HG02798 (cell line): ENCODE measurements at regions not wholly inside any gene's neighbourhood (a gene's known extent, or its start where the extent isn't known, plus 50 kb on each side); places are given as distances from the start of the nearest gene placed in this dataset.

ENCODE experiments used
- ATAC-seq: cut with Tn5 transposase; IDR thresholded peaks from one replicate; pipeline ENCODE4 v1.9.1; 2021; ENCODE audit warnings: mild to moderate bottlenecking; ENCODE audit not compliant: unreplicated experiment, poor library complexity

GRCh38 chr18:10201226-10201625 is 253.2 kb upstream of the APCDD1 start:
- no peak for ATAC-seq

GRCh38 chr18:10201659-10202058 is 252.8 kb upstream of the APCDD1 start:
- no peak for ATAC-seq

- ATAC-seq, result no peak
Measured at GRCh38 chr18:10202845-10203321, 251.6 kb upstream of the APCDD1 start.

DNA sequence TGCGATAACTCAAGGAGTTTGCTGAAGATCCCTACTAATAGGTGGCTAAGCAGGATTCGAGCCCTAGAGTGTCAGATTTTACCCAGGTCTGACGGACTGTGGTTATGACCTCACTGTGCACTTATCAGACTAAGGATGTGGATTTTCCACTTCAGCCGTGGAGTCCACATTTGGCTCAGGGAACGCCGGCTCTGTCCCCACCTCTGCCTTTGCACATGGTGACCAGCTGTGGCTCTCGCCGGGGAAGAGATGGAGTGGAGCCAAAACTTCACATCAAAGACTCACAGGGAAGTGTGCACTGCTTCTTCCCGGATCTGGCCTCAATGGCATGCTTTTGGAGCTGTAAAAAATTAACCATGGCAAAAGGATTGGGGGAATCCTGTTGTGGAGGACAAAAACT is 249.3 kb upstream of the APCDD1 start:
- no peak for ATAC-seq

DNA sequence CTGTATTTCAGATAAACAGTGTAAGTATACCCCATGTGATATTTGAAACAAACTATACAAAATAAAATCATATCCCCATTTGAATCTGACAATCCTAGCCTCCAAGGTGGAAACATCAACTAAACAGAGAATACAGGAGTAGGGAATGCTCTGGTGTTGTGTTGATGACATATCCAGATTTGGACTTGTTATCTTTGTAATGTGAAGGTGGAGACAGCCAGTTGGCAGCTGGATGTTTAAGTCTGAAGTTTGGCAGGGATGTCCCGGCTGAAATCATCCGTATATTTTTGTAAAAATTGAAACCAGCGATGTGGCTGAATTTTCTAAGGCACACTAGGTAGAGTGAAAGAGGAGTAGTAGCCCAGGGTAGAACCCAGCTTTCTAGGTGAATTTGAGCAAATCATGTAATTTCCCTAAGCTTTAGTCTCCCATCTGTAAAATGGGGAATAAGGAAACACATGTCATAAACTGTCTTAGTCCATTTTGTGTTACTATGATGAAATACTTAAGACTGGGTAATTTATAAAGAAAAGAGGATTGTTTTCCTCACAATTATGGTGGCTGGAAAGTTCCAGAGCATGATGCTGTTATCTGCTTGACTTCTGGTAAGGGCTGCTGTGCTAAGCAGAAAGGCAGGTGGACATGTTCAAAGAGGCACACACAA is 246.6 kb upstream of the APCDD1 start:
- ATAC-seq, result no peak

- no peak for ATAC-seq
Measured at GRCh38 chr18:10209302-10209701, 245.1 kb upstream of the APCDD1 start.

DNA sequence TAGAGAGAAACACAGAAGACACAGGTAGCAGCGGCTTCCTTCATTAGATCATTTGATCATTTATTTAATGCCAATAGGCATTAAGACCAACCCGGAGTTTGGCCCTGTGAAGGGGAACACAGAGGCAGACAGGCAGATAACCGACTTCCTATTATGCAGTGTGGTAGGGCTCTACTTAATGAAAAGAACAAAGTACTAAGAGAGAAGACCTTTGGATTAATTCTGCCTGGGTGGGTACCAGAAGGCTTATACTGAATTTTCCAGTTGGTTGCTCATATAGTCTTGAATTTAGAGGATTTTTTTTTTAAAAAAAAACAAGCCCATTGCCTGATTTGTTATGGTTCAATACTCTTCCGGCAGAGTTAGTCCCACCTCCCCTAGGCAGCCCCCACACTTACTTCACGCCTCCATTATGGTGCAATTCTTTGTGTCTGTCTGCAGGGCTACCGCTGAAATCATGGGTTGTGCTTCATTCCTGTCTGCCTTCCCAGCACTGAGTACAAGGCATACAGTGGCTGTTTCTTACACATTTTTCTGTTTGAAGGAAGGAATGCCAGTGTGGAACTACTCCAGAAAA is 244.3 kb upstream of the APCDD1 start:
- no peak for ATAC-seq

DNA sequence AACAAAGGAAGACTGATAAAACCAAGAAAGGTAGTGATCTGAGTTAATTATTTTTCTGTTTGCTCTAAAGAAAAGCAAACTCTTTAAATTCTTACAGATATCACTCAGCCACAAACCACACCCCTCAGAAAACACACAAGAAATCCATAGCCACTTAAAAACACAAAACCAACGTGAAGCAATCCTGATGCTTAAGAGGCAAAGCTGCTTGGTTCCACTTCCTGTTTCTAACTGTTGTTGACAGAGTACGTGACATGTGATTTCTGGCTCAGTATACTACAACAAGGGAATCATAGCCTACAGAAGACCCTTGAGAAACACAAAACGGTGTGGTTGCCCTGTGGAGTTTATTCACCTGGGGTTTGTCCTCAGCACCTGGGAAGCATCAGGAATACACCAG is 240.9 kb upstream of the APCDD1 start:
- ATAC-seq, result peak; percentile 62

GRCh38 chr18:10215446-10215845 is 239.0 kb upstream of the APCDD1 start:
- ATAC-seq, result no peak

DNA sequence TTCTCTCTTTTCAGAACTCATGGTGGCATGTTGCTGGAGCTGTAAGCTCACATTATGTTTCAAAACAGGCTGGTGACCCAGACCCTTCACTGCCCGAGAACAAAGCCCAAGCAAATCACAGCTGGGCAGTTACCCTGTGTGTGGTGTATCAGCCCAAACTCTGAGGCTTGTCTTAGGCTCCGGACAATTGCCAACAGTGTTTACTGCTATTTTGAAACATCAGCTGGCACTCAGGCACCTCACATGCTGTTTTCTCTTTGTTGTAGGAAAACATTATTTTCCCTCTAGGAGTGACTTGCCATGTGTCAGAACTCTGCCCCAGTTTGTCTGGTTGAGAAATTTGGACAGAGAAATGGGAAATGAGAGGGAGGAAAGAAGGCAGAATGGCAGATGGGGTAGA is 237.6 kb upstream of the APCDD1 start:
- no peak for ATAC-seq

GRCh38 chr18:10217211-10217610 is 237.2 kb upstream of the APCDD1 start:
- ATAC-seq, result no peak

DNA sequence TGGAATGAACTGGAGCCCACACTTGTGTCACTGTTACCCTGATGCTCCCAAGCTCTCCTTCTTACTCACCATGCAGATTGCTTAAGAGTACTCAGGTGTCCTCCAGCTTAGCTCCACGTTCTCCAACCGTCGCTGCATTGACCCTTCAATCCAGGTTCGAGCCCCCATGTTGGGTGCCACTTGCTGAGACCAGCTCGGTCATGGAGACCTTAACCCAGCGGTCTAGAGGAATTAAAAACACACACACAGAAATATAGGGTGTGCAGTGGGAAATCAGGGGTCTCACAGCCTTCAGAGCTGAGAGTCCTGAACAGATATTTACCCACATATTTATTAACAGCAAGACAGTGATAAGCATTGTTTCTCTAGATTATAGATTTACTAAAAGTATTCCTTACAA is 229.1 kb upstream of the APCDD1 start:
- ATAC-seq, result no peak

DNA sequence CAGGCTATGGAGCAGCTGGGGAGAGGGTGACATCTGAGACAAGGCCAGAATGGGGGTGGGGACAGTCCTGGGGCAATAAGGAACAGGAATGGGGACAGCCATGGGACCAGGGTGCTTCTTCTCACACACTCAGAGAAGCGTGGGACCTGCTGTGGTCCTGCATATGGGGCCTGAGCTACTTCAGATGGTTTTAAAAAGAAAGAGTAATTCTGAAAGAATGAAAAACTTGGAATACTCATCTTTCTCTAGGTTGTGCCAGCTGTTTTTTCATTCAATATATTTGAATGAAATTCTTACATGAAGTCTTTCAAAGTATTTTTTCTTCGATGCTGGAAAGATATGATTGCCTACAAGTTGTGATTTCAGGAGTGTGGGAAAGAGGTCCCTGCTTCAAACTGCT is 227.5 kb upstream of the APCDD1 start:
- ATAC-seq, result no peak

- no peak for ATAC-seq
Measured at GRCh38 chr18:10228326-10228725, 226.1 kb upstream of the APCDD1 start.

DNA sequence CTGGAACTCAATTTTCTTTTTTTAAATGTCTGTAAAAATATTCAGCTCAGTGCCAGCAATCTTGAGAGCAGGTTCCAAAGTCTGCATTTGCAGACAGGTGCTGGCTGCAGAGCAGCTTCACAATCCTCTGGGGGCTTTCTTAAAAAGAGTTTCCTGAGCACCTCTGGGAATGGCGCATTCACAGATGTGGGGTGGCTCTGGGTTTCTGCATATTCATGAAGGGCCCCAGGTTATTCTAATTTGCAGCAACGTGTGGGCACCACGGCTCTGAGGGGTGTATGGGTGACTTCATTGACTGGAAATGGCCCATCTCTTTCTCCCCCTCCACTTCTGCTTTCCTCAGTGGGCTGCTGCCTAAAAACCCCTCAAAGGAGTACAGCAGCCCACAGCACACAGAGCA is 225.0 kb upstream of the APCDD1 start:
- no peak for ATAC-seq

DNA sequence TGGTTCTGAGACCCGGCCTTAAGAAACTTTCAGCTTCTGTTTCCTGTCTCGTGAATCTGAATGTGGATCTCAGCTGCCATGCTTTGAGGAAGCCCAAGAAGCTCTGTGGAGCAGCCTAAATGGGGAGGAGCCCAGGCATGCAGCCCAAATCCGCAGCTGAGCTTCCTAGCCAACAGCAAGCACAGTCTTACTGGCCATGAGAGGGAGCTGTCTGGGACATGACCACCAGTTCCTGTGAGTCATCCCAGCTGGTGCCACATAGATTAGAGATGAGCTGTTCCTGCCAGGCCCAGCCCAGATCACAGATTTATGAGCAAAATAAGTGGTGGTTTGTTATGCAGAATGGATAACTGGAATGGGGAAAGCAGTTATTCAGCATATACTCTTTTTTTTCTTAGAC is 224.4 kb upstream of the APCDD1 start:
- no peak for ATAC-seq

- no peak for ATAC-seq
Measured at GRCh38 chr18:10231220-10231619, 223.2 kb upstream of the APCDD1 start.

GRCh38 chr18:10232062-10232461 is 222.4 kb upstream of the APCDD1 start:
- ATAC-seq, result no peak

- ATAC-seq, result no peak
Measured at GRCh38 chr18:10233082-10233875, 221.2 kb upstream of the APCDD1 start.

- no peak for ATAC-seq
Measured at GRCh38 chr18:10234281-10234680, 220.2 kb upstream of the APCDD1 start.

DNA sequence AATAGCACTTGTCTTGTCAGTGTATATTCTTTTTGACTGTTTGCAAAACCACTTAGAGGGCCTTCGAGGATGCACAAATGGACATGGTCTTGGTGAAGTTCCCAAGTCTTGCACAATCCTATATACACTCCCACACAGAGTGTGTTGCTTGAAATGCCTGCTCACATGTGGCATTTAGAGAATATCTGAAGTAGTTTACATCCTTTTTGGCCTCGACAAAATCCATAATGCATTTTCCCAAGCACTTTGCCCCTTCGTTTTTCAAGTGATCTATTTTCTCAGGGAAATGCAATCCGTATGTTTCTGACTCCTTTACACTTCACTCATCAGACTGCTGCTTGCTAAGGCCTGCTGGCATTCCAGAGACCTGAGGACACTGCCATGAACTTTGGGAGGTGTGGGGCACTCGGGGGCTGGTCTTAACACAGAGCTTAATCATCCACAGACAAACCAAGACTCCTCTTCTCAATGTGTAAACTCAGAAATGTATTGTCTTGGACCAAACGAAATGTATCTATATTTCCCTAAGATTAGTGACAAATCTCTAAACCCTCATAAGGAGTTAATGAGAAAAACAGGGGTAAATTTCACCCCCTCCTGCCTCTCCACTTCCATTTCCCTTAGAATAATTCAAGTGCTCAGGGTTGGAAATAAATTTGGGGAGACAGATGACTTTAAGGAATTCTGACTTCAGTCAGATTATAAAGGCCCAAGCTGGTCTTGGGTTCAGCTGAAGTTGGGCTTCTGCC is 219.3 kb upstream of the APCDD1 start:
- no peak for ATAC-seq
